NCI-H1930 (cell line): ENCODE measurements at regions not wholly inside any gene's neighbourhood (a gene's known extent, or its start where the extent isn't known, plus 50 kb on each side); places are given as distances from the start of the nearest gene placed in this dataset.

ENCODE experiments used
- DNase-seq, 2 experiments: peaks; one replicate each; lab custom pipeline; 2025; lab: John Stamatoyannopoulos, UW

DNA sequence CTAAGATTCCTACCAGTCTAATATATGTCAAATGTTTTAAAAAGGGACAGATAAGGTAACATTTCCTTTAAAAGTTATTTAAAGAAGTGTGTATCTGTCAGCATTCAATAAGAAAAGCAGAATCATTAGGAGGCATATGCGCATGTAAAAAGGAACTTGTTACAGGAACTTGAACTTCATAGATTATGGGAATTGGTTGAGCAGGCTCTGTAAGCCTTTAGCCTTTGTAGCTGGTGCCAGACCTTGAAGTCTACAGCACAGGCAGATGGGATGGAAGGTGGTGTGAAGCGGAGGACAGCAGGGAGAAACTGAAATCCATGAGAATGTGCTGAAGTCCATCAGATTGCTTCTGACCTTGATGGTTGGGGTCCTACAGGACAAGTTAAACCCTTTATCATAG is 138.3 kb upstream of the ST6GAL2 start:
- DNase-seq: no peak

DNA sequence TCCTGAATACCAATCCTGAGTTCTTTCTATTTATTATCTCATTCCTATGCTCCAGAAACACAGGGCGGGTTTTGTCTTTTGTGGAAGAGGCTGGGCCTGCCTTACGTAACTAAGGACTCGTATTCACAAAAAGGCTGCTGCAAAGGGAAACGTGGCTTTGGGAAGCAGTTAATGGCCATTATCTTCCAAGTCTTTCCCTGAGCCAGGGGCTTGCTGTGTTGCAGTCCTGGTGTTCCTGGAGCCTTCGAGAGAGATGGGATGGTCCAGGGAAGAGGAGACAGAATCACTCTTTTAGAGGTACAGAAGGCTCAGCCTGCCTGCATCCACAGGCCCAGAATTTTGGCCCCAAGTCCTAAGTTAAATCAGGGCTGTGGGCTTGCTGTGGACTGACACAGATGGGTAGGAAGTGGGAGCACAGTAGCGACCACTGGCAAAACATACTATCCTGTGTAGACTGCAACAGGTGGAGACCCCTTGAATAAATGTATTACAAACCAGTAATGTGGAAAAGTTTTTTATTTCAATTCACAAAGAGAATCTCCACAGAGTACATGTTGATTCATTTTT is 139.4 kb upstream of the ST6GAL2 start:
- DNase-seq: no peak

DNA sequence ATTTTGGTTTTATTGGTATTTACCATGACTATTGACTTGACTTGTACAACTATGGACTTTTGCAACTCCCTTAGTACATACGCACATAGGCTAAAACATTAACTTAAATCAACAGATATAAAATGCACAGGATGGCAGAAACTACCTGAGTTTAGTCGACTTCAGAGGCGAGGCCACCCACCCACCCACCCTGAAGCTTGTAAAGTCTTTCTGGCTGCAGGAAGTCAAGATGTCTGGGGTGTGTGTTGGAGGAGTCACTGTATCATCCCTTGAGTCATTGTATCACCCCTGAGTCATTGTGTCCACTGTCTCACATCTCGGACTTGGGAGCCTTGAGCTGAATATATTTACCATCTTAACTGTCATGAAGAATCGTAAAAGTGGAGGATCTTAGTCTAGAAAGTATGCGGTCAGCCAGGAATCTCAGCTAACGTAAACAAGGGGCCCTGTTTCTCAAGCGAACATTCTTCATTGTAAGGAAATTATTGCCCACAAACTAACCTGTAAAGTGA is 140.0 kb upstream of the ST6GAL2 start:
- DNase-seq: no peak

DNA sequence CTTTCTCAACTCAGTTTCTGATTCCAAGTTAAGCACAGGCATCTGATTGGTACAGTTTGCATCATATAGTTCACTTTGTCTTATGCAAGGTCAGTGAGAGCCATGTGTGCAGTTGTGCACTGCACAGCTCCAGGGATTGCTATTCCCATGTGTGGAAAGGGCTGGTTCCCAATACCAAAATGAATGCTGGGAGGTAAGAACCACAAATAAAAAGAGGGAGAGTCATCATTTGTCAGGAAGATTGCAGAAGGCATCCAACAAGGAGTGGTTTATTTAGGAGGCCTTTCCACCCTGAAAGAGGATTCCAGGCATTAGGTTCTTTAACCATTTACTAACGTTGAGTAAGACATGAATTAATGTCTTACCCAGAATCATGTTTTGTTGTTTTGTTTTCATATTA is 141.2 kb upstream of the ST6GAL2 start:
- DNase-seq: no peak

DNA sequence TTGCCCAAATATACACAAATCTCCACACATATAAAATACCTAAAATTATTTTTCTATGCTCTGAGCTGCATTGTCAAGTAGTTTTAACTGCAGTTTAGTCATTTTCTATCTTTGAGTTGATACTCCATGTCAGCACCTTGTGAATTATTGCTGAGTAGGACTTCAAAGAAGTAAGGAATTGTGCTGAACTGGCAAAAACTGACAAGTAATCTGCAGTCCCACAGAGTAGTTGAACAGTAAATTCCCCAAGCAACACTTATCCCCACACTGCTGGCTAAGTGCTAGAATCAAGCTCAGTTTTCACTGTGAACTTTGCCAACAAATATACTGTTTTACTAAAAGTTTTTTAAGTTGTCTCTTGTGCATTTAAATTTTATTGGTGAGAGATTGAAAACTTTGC is 141.8 kb upstream of the ST6GAL2 start:
- DNase-seq: no peak

DNA sequence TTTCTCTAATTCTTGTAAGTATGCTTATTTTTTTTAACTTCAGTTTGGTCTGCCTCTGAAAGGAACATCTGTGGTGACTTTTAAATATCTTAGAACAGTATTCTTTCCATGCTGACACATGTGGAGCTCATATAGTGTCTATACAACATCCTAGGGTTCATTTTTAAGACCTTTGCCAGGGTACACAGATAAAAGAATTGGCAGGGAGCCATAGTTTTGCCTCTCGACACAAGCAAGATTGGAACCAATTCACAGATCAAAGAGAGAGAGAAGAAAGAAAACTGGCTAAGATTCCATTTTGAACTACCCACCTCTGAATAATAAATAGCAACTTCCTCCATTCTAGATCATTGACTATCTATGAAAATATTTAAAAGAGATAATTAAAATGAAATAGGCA is 142.7 kb upstream of the ST6GAL2 start:
- DNase-seq: no peak

DNA sequence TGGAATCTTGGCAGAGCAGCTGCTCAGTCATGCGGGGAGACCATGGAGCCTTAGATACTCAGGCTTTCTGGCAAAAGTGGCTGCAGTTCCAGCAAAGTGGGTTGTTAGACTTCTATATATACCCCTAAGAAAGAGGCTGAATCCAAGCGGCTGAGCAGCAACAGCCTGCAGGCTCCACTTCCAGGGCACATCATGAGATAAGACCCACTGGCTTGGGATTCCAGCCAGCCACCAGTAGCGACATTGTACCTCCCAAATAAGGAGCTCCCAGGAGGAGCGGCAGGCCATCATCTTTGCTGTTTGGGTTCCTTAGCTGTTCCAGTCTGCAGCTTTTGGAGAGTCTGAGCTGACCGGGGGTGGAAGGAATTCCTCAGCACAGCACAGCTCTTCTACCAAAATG is 150.3 kb upstream of the ST6GAL2 start:
- DNase-seq: no peak

GRCh38 chr2:107062173-107062572 is 176.2 kb upstream of the ST6GAL2 start:
- DNase-seq: no peak

- DNase-seq: no peak
Observed at GRCh38 chr2:107062599-107063220, 176.7 kb upstream of the ST6GAL2 start.

- no peak for DNase-seq
Observed at GRCh38 chr2:107063228-107063627, 177.3 kb upstream of the ST6GAL2 start.

DNA sequence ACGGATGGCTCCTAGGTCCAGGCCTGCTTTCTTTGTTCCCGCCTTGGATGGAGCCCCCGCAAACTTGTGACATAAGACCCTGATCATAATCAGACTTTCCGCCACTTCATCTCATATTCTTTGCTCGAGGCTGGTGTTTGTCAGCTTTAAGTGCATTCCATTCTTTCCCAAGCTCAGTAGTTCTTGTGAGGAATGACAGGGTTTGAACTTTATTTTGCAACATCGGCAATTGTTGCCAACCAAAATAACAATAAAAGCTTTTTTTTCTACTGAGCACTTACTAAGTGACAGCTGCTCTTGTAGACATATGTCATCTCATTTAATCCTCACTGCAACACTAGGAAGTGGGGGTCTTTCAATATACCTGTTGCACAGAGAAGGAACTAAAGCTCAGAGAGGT is 178.8 kb upstream of the ST6GAL2 start:
- DNase-seq: no peak

DNA sequence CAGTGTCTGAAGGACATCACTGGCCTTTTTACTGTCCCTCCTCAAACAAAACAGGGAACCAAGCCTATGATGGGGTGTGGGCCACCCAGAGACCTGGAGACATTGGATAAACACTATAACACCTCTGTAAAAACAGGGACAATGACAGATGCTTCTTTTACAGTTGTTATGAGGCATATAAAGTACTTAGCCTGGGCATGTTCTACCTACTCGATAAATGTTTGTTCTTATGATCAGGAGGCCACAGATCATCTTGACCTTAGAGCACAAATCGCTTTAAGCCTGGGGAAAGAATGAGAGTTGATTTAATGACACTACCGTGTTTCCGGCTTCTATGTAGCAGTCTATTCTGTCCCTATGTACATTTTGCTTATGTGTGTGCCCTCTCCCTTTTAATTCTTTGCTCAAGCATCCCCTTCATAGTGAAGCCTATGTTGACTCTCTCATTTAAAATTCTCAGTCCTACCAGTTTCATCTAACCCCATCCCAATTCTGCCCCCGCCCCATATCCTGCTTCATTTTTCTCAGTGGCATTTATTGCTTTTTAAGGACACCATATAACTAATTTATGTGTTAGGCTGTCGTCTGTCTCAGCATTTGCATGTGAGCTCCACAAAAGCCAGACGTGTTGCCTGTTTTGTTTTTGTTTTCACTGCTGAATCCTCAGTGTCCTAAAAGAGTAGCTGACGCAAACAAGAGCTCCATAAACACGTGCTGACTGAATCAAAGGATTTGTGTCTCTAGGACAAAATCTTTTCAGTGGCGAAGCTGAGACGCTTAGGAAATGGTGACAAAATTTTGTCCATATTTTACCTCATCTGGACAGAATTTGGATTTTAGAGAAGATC is 182.3 kb upstream of the ST6GAL2 start:
- DNase-seq: no peak

DNA sequence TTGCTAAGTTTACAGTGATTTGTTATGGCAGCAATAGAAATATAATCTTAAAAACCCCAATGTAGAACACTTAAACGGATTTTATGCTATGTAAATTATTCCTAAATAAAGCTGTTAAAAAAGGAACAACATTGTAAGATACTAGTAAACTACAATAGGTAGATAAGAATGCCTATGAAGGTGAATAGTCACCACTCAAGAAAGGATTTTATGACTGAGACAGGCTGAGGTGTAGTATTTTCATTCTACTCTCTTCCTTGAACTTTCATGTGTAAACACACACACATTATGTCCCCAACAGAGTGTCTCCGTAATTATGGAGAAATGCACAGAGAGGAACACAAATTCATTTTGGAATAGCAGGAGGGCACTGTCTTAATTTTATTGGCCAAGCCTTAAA is 183.9 kb upstream of the ST6GAL2 start:
- DNase-seq: no peak

DNA sequence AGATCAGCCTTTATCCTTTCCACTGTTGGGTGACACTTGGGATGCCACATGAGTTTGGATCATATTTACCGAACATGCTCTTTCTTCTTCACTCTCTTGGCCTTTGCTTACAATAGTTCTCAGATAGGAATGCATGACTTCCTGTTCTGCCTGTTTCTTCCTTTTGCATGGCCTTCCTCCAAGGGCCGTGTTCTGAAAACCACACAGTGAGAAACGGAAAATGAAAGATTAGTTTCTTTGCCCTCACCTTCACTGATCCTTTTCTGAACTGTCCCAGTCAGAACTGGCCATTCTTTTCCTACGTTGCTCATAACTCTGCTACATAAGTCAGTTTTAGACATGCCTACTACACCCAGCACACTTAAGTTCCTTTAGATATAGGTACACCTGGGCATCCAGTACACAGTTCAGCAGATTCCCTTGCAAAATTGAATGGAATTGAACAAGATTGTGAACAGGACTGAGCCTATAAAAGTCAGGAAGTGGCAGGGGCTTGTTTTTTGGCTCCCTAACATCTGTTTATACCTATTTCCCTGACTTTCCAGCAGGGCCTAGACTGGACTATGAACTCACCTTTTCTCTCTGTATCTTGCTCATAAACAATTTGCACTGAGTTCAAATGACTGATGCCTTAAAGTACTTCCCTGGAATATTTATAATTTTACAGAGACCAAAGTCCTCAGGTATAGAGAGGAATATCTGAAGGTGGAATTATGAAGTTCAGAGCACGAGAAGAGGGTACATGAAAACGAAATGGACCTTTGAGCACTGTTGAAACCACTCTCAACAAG is 186.4 kb upstream of the ST6GAL2 start:
- DNase-seq: no peak

- DNase-seq: no peak
Observed at GRCh38 chr2:107078584-107078983, 192.6 kb upstream of the ST6GAL2 start.

- DNase-seq: no peak
Observed at GRCh38 chr2:107086497-107086896, 200.5 kb upstream of the ST6GAL2 start.

GRCh38 chr2:107088156-107088555 is 202.2 kb upstream of the ST6GAL2 start:
- DNase-seq: no peak

- DNase-seq: no peak
Observed at GRCh38 chr2:107091163-107091864, 205.3 kb upstream of the ST6GAL2 start.

GRCh38 chr2:107093426-107093957 is 207.5 kb upstream of the ST6GAL2 start:
- no peak for DNase-seq

- DNase-seq: no peak
Observed at GRCh38 chr2:107094450-107094986, 208.6 kb upstream of the ST6GAL2 start.

- no peak for DNase-seq
Observed at GRCh38 chr2:107102176-107102575, 216.2 kb upstream of the ST6GAL2 start.
